H9 (cell line): ENCODE measurements at regions not wholly inside any gene's neighbourhood (a gene's known extent, or its start where the extent isn't known, plus 50 kb on each side); places are given as distances from the start of the nearest gene placed in this dataset.

Experiments used
- DNase-seq: peaks from one replicate; pipeline ENCODE4 v3.0.0-alpha.2; 2017
- H2AFZ ChIP-seq: one replicate; pipeline ENCODE4 v1.6.1; 2013; ENCODE audit warnings: mild to moderate bottlenecking, low read length, control low read depth, moderate library complexity
- H2AK5ac ChIP-seq: 2 replicates; pipeline ENCODE4 v1.6.1; 2013; ENCODE audit warnings: low read length, control low read depth, mixed read lengths; ENCODE audit not compliant: insufficient read length
- H2BK120ac ChIP-seq: one replicate; pipeline ENCODE4 v1.6.1; 2013; ENCODE audit warnings: low read depth, mild to moderate bottlenecking, low read length, control low read depth, inconsistent platforms; ENCODE audit not compliant: poor library complexity, severe bottlenecking
- H2BK12ac ChIP-seq: 2 replicates; pipeline ENCODE4 v1.6.1; 2013; ENCODE audit warnings: low read length, control low read depth, mixed read lengths, low read depth; ENCODE audit not compliant: insufficient read length
- H2BK15ac ChIP-seq: 2 replicates; pipeline ENCODE4 v1.6.1; 2013; ENCODE audit warnings: low read depth, low read length, control low read depth
- H2BK20ac ChIP-seq: one replicate; pipeline ENCODE4 v1.6.1; 2013; ENCODE audit warnings: low read depth, mild to moderate bottlenecking, low read length, control low read depth, inconsistent platforms; ENCODE audit not compliant: poor library complexity, severe bottlenecking
- H2BK5ac ChIP-seq: 2 replicates; pipeline ENCODE4 v1.6.1; 2013; ENCODE audit warnings: low read length, control low read depth, mixed read lengths; ENCODE audit not compliant: insufficient read length
- H3K14ac ChIP-seq: 2 replicates; pipeline ENCODE4 v1.6.1; 2013; ENCODE audit warnings: low read length, control low read depth; ENCODE audit not compliant: insufficient read depth
- H3K18ac ChIP-seq: 2 replicates; pipeline ENCODE4 v1.6.1; 2013; ENCODE audit warnings: low read depth, mild to moderate bottlenecking, mixed read lengths, low read length, control low read depth; ENCODE audit not compliant: insufficient read length
- H3K23ac ChIP-seq: 2 replicates; pipeline ENCODE4 v1.6.1; 2013; ENCODE audit warnings: low read length, control low read depth, mixed read lengths, low read depth; ENCODE audit not compliant: insufficient read length
- H3K23me2 ChIP-seq: 2 replicates; pipeline ENCODE4 v1.6.1; 2013; ENCODE audit warnings: low read depth, mild to moderate bottlenecking, mixed read lengths, low read length, control low read depth; ENCODE audit not compliant: insufficient read length, poor library complexity, severe bottlenecking
- H3K27ac ChIP-seq: 2 replicates; pipeline ENCODE4 v1.5.1; 2013; ENCODE audit warnings: low read length, control low read depth, mixed read lengths, low read depth; ENCODE audit not compliant: insufficient read length
- H3K27me3 ChIP-seq: 2 replicates; pipeline ENCODE4 v1.6.1; 2013; ENCODE audit warnings: low read length, control low read depth, inconsistent platforms; ENCODE audit not compliant: insufficient read depth
- H3K4ac ChIP-seq: 2 replicates; pipeline ENCODE4 v1.6.1; 2013; ENCODE audit warnings: low read depth, mild to moderate bottlenecking, control low read depth, inconsistent platforms, low read length, moderate library complexity
- H3K4me1 ChIP-seq: 2 replicates; pipeline ENCODE4 v1.6.1; 2013; ENCODE audit warnings: low read length, control low read depth, inconsistent platforms; ENCODE audit not compliant: insufficient read depth
- H3K4me2 ChIP-seq: 2 replicates; pipeline ENCODE4 v1.6.1; 2013; ENCODE audit warnings: low read length, control low read depth, mixed read lengths; ENCODE audit not compliant: insufficient read length, insufficient read depth
- H3K56ac ChIP-seq: 2 replicates; pipeline ENCODE4 v1.6.1; 2013; ENCODE audit warnings: low read depth, mild to moderate bottlenecking, mixed read lengths, low read length, control low read depth; ENCODE audit not compliant: insufficient read length
- H3K79me1 ChIP-seq: 2 replicates; pipeline ENCODE4 v1.6.1; 2013; ENCODE audit warnings: low read depth, mild to moderate bottlenecking, moderate library complexity, low read length, control low read depth, inconsistent platforms; ENCODE audit not compliant: insufficient read depth, poor library complexity, severe bottlenecking
- H3K79me2 ChIP-seq: 2 replicates; pipeline ENCODE4 v1.6.1; 2013; ENCODE audit warnings: low read length, control low read depth, inconsistent platforms; ENCODE audit not compliant: insufficient read depth
- H3K9ac ChIP-seq: 2 replicates; pipeline ENCODE4 v1.6.1; 2013; ENCODE audit warnings: low read length, control low read depth, mixed read lengths; ENCODE audit not compliant: insufficient read length; ENCODE audit errors: extremely low read depth
- H3K9me3 ChIP-seq: one replicate; pipeline ENCODE4 v1.6.1; 2013; ENCODE audit warnings: low read depth, low read length, inconsistent platforms; ENCODE audit not compliant: control insufficient read depth
- H3T11ph ChIP-seq: one replicate; pipeline ENCODE4 v1.6.1; 2013; ENCODE audit warnings: mild to moderate bottlenecking, low read length, control low read depth, inconsistent platforms
- H4K20me1 ChIP-seq: one replicate; pipeline ENCODE4 v1.6.1; 2013; ENCODE audit not compliant: control insufficient read depth, insufficient read length, insufficient read depth
- H4K5ac ChIP-seq: 2 replicates; pipeline ENCODE4 v1.6.1; 2013; ENCODE audit warnings: low read depth, mild to moderate bottlenecking, mixed read lengths, low read length, control low read depth; ENCODE audit not compliant: insufficient read length
- H4K8ac ChIP-seq: replicated peaks from 2 replicates; pipeline ENCODE4 v1.6.1; 2013; ENCODE audit warnings: low read length, control low read depth, mixed read lengths, low read depth; ENCODE audit not compliant: insufficient read length
- H4K91ac ChIP-seq: 2 replicates; pipeline ENCODE4 v1.6.1; 2013; ENCODE audit warnings: low read depth, mild to moderate bottlenecking, moderate library complexity, mixed read lengths, low read length, control low read depth; ENCODE audit not compliant: insufficient read length
- H3K27ac Mint-ChIP-seq, 3 experiments: 2 replicates in 2 of 3; 3 replicates in 1 of 3; pipeline ENCODE4 v1.8.0; 2020 to 2021; ENCODE audit warnings: mixed read lengths in 3 of 3, mild to moderate bottlenecking in 1 of 3, moderate library complexity in 1 of 3
- H3K27me3 Mint-ChIP-seq: 2 replicates; pipeline ENCODE4 v1.8.0; 2021; ENCODE audit warnings: low read depth, mild to moderate bottlenecking, moderate library complexity, mixed read lengths
- H3K36me3 Mint-ChIP-seq, 3 experiments: 2 replicates in 2 of 3; 3 replicates in 1 of 3; pipeline ENCODE4 v1.8.0; 2020 to 2021; ENCODE audit warnings: low read depth in 3 of 3, mixed read lengths in 3 of 3; ENCODE audit not compliant: insufficient read depth in 1 of 3
- H3K4me1 Mint-ChIP-seq, 2 experiments: 2 replicates each; pipeline ENCODE4 v1.8.0; 2020; ENCODE audit warnings: mixed read lengths in 2 of 2
- H3K4me3 Mint-ChIP-seq, 2 experiments: 2 replicates in 1 of 2; 3 replicates in 1 of 2; pipeline ENCODE4 v1.8.0; 2020 to 2021; ENCODE audit warnings: mild to moderate bottlenecking in 2 of 2, mixed read lengths in 2 of 2, moderate library complexity in 1 of 2
- H3K9me3 Mint-ChIP-seq, 2 experiments: 2 replicates in 1 of 2; 3 replicates in 1 of 2; pipeline ENCODE4 v1.8.0; 2020; ENCODE audit warnings: mild to moderate bottlenecking in 2 of 2, mixed read lengths in 2 of 2, moderate library complexity in 1 of 2
- CTCF ChIP-seq: fragments of 200-600 bp; sonication (generic); conservative IDR thresholded peaks from 3 replicates; pipeline ENCODE4 v1.8.0; 2021; ENCODE audit warnings: antibody characterized with exemption, mild to moderate bottlenecking
- WGBS: extraction: QIAGEN DNeasy Blood & Tissue Kit; methylation state at CpG from one replicate; pipeline ENCODE4 v1.1.7; 2013; ENCODE audit warnings: missing lambda C conversion rate, low lambda C conversion rate, mixed read lengths; ENCODE audit not compliant: insufficient read length; ENCODE audit errors: extremely low coverage; 5-methylcytosine and 5-hydroxymethylcytosine counted together

GRCh38 chr7:54069843-54070242, 472.3 kb upstream of the VSTM2A start:
- Histone ChIP-seq H4K91ac (no peak overlapping the region), H2BK12ac (no peak overlapping the region), H3K4me1 (no peaks in the 10 kb centered on the region), H3K56ac (no peak overlapping the region), H3K9me3 (no peaks in the 10 kb centered on the region), H3K79me1 (no peaks in the 10 kb centered on the region), H2BK5ac (no peak overlapping the region), H2AFZ (no peak overlapping the region), H3K79me2 (no peaks in the 10 kb centered on the region), H3K4me2 (no peak overlapping the region), H2BK15ac (no peak overlapping the region), H3K23ac (no peak overlapping the region), H4K8ac (no peak overlapping the region), H2BK120ac (no peak overlapping the region), H3K4ac (no peak overlapping the region), H2BK20ac (no peak overlapping the region), H3K14ac (no peak overlapping the region), H3K23me2 (no peaks in the 10 kb centered on the region), H4K20me1 (no peaks in the 10 kb centered on the region), H3K18ac (no peak overlapping the region), H3K9ac (no peak overlapping the region), H2AK5ac (no peak overlapping the region), H3T11ph (no peak overlapping the region), H3K27ac (no peak overlapping the region), H4K5ac (no peak overlapping the region), H3K27me3 (no peaks in the 10 kb centered on the region)
- no peaks in the 10 kb centered on the region for H3K36me3 Mint-ChIP-seq
- peaks cover 0 to 2% of the 10 kb centered on the region in 2 experiments; a peak in 2 of 5 replicates for H3K9me3 Mint-ChIP-seq
- no CpG with 5 or more reads among the region's 4 CpGs for WGBS
- no peak overlapping the region for H3K4me3 Mint-ChIP-seq
- no peak overlapping the region for H3K27ac Mint-ChIP-seq
- no peak for DNase-seq
- no peaks in the 10 kb centered on the region for H3K27me3 Mint-ChIP-seq
- TF ChIP-seq CTCF = no peak
- no peaks in the 10 kb centered on the region for H3K4me1 Mint-ChIP-seq
